HL-60 (cell line): ENCODE measurements at regions not wholly inside any gene's neighbourhood (a gene's known extent, or its start where the extent isn't known, plus 50 kb on each side); places are given as distances from the start of the nearest gene placed in this dataset.

Experiments used
- DNase-seq, 2 experiments: peaks; one replicate each; pipeline ENCODE4 v3.0.0-alpha.2; 2010 to 2020; ENCODE audit warnings: low read depth in 1 of 2, low spot score in 1 of 2
- H3K27ac ChIP-seq: fragments of 250-450 bp; sonication (Bioruptor Pico); replicated peaks from 2 replicates; pipeline ENCODE4 v1.5.1; 2020; ENCODE audit warnings: mild to moderate bottlenecking, moderate library complexity
- H3K27me3 ChIP-seq: fragments of 250-450 bp; sonication (Bioruptor Pico); 2 replicates; pipeline ENCODE4 v1.5.1; 2021; ENCODE audit warnings: mild to moderate bottlenecking, moderate library complexity; ENCODE audit not compliant: insufficient read depth, poor library complexity, severe bottlenecking
- H3K4me3 ChIP-seq: replicated peaks from 2 replicates; pipeline ENCODE4 v1.5.1; 2011; ENCODE audit warnings: mild to moderate bottlenecking, control low read depth, low read length; ENCODE audit not compliant: insufficient read depth
- GABPA ChIP-seq: IDR thresholded peaks from 2 replicates; pipeline ENCODE4 v1.6.1; 2012; ENCODE audit warnings: low read depth
- POLR2AphosphoS5 ChIP-seq: IDR thresholded peaks from 2 replicates; pipeline ENCODE4 v1.6.1; 2012; ENCODE audit warnings: low read depth
- REST ChIP-seq: IDR thresholded peaks from 2 replicates; pipeline ENCODE4 v1.6.1; 2012; ENCODE audit warnings: low read depth; ENCODE audit not compliant: insufficient replicate concordance
- SPI1 ChIP-seq: IDR thresholded peaks from 2 replicates; pipeline ENCODE4 v1.6.1; 2012; ENCODE audit warnings: low read depth, mild to moderate bottlenecking, borderline replicate concordance
- TF ChIP-seq, protein P1 (sequence below): IDR thresholded peaks from one replicate; pipeline ENCODE4 v1.5.1; 2011; ENCODE audit warnings: low read length, control low read depth, inconsistent platforms; ENCODE audit not compliant: insufficient read depth

GRCh38 chr6:84877515-84878210 is 113.3 kb upstream of the TBX18 start:
- no peaks in the 10 kb centered on the region for H3K27me3 ChIP-seq
- no peak overlapping the region for H3K27ac ChIP-seq
- TF ChIP-seq, protein P1, sequence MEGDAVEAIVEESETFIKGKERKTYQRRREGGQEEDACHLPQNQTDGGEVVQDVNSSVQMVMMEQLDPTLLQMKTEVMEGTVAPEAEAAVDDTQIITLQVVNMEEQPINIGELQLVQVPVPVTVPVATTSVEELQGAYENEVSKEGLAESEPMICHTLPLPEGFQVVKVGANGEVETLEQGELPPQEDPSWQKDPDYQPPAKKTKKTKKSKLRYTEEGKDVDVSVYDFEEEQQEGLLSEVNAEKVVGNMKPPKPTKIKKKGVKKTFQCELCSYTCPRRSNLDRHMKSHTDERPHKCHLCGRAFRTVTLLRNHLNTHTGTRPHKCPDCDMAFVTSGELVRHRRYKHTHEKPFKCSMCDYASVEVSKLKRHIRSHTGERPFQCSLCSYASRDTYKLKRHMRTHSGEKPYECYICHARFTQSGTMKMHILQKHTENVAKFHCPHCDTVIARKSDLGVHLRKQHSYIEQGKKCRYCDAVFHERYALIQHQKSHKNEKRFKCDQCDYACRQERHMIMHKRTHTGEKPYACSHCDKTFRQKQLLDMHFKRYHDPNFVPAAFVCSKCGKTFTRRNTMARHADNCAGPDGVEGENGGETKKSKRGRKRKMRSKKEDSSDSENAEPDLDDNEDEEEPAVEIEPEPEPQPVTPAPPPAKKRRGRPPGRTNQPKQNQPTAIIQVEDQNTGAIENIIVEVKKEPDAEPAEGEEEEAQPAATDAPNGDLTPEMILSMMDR, result no peak
- no peak for TF ChIP-seq POLR2AphosphoS5
- no peak for TF ChIP-seq REST
- no peak for TF ChIP-seq SPI1
- TF ChIP-seq GABPA, result no peak
- no peak overlapping the region for H3K4me3 ChIP-seq
- no peak for DNase-seq

- H3K27me3 ChIP-seq, result no peaks in the 10 kb centered on the region
- no peak overlapping the region for H3K27ac ChIP-seq
- DNase-seq, result no peak
- H3K4me3 ChIP-seq, result no peak overlapping the region
- TF ChIP-seq GABPA, result no peak
- no peak for TF ChIP-seq POLR2AphosphoS5
Observed at GRCh38 chr6:84876723-84877514, 112.5 kb upstream of the TBX18 start.

GRCh38 chr6:84872996-84873723 is 108.8 kb upstream of the TBX18 start:
- Histone ChIP-seq H3K27ac (no peak overlapping the region), H3K27me3 (no peaks in the 10 kb centered on the region), H3K4me3 (no peak overlapping the region)
- DNase-seq, result no peak
- no peak for TF ChIP-seq SPI1
- TF ChIP-seq GABPA, result no peak
- TF ChIP-seq POLR2AphosphoS5, result no peak
- TF ChIP-seq, protein P1, result no peak
- TF ChIP-seq REST, result no peak

DNA sequence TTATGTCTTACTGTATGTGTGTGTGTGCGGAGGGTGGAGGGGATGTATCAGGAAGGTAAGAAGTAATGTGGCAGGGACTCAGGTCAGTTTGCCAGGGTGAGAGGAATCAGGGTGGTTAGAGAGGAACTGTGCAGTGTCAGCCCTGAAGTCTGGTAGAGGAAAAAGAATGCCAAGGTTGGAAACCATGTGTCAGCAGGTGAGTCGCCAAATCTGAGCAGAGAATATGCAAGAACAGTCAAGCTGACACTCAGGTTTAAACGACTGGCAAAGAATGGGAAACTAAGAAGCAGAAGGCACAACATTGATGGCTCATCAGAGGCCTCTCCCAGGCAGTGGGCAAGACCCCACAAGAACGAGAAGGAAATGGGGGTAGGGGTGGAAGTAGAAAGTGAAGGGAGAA is 107.5 kb upstream of the TBX18 start:
- H3K4me3 ChIP-seq, result no peak overlapping the region
- TF ChIP-seq, protein P1, result no peak
- no peak for TF ChIP-seq REST
- no peak for TF ChIP-seq POLR2AphosphoS5
- TF ChIP-seq SPI1, result no peak
- no peak for TF ChIP-seq GABPA
- H3K27ac ChIP-seq, result no peak overlapping the region
- DNase-seq, result no peak
- no peaks in the 10 kb centered on the region for H3K27me3 ChIP-seq
